Hematopoietic multipotent progenitor cell treated with erythropoietin and hydrocortisone succinate and interleukin-3 and kit ligand, for 17 days (in vitro differentiated cells): ENCODE measurements at regions not wholly inside any gene's neighbourhood (a gene's known extent, or its start where the extent isn't known, plus 50 kb on each side); places are given as distances from the start of the nearest gene placed in this dataset.
"Not testable (repeated sequence)": the region's sequence is repeated elsewhere in the genome, so short reads cannot be mapped to it uniquely, and the experiment has no call there.

Experiments used
- DNase-seq: peaks from one replicate; pipeline ENCODE4 v3.0.0-alpha.2; 2015; ENCODE audit warnings: low spot score

DNA sequence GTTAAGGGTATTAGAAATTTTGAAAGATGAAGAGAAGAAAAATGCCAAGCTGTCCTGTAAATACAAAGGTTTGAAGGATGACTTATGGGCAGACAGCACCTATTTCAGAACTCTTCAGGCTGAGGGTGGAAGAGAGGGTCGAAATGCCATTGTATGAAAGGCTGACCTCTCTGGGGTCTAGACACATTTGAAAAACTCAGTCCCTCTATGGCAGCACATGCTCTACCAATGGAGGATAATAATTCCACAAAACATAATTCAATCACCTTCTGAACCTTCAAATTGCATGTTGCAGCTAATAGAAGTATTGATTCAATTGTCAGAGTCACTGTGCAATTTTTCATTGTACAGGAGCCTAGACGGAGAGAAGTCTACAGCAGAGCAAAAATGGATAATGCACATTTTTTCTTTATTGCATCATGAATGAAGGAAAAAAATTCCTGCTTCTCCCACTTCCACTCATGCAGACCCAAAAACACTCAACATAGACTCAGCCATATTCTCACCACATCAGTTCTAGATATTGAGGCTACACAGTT, 569.1 kb downstream of the TBL1XR1 start:
- DNase-seq, result no peak

DNA sequence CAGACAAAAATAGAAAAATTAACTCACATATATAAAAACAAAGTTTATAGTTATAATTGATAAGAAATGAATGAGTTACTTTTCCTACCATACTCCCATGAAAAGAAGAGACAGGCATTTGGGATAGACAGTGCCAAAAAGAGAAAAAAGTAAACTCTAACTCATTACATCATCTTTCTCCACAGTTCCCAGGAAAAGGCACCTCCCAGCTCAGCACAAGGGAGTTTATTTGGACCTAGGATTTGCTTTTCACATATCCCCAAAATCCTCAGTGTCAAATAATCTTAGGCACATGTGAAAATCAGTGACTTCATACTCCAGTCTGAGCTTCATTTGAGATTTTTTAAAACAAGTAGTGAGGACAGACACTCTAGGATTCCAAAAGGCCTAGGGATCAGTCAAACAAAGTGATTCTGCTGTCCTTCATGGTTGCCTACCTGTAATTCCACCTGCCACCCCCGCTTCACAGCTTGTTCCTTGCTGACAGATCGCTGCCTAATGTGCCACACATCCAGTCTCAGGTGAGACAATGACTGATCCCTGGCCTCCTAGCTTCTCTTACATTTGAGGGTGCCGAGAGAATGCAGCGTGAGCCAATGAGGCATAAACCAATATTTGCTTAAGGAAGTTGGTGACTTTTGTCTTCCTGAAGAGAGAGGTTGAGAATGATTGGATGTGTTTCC, 573.7 kb downstream of the TBL1XR1 start:
- no peak for DNase-seq

DNA sequence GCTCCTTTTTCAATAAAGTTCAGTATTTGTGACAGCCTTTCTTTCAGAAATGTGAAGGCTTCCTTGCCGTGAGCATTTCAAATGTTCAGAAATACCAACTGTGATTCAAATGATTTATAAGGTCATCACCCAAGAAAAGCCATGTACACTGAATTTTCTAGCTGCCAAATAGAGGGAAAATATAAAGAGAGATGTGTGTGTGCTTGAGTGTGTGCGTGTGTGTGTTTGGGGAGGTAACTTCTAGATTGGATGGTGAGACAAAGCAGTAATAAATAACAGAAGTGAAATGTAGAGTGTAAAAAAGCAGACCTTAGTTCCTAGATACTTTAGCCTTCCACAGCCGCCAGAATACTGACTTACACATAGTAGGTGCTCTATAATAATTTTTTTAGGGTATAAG, 577.4 kb downstream of the TBL1XR1 start:
- DNase-seq, result no peak

DNA sequence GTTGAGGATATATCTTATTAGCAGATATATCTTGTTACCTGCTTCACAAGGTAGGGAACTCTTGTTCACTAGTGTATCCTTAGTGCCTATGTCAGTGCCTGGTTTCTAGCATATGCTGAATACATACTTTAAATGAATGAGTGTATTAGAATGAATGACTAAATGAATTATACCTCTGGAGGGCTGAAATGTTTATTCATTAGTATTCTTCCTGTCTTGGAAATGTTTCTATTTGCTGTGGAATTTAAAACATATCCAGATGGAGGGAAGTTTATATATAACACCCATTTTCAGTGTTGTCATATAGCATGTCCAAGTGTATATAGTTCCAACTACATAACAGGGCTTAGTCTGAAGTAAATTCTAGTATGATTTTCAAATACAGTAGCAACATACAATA, 581.5 kb downstream of the TBL1XR1 start:
- no peak for DNase-seq

DNA sequence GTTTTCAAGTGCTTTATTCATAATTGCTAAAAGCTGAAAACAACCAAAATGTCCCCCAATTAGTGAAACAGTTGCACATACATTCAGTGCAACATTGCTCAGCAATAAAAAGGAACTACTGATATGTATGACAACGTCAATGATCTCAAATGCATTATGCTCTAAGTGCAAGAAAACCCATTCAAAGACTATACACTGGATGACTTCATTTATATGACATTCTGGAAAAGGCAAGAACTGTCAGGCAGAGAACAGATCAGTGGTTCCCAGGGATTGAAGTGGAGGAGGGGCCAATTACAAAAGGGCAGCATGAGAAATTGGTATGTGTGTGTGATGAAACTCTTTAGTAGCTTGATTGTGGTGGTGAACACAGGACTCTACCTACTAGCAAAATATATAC, 585.6 kb downstream of the TBL1XR1 start:
- no peak for DNase-seq

DNA sequence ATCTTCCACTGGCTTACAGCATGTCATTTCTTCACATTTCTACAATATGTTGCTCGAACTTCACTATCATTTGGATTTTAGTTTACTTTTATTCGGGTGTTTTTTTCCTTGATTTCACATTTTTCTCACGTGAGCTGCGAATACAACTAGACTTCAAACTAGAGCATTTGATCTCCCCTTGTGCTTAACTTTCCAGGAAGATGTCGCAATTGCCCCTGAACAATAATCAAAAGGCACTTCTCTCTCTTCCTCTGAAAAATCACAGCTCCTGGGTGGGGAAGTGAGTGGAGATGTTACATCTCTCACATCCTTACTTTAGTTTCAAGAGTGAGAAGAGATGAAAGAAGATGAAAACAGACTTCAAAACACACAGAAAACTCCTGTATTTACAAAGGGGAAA, 587.9 kb downstream of the TBL1XR1 start:
- DNase-seq, result no peak

DNA sequence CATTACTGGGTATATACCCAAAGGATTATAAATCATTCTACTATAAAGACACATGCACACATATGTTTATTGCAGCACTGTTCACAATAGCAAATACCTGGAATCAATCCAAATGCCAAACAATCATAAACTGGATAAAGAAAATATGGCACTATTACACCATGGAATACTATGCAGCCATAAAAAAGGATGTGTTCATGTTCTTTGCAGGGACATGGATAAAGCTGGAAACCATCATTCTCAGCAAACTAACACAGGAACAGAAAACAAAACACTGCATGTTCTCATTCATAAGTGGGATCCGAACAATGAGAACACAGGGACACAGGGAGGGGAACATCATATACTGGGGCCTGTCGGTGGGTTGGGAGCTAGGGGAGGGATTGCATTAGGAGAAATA, 591.7 kb downstream of the TBL1XR1 start:
- not testable (repeated sequence) for DNase-seq

DNA sequence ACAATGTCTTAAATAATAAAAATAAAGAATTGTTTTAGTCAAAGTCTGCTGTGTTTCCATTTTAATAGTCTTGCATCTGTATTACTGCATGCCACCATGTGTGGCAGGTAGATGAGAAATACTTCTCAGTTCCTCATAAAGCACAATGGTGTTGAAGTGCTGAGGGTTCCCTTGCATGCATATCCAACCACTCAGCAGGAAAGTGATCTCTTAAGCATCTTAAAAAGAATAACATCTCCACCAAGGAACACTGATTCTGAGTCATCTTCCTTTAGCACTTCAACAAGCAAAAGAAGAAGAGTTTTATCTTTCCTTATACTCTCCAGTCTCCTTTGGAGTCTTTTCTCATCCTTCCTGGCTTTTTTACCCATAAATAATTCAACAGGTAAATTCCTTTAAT, 602.0 kb downstream of the TBL1XR1 start:
- DNase-seq, result no peak

DNA sequence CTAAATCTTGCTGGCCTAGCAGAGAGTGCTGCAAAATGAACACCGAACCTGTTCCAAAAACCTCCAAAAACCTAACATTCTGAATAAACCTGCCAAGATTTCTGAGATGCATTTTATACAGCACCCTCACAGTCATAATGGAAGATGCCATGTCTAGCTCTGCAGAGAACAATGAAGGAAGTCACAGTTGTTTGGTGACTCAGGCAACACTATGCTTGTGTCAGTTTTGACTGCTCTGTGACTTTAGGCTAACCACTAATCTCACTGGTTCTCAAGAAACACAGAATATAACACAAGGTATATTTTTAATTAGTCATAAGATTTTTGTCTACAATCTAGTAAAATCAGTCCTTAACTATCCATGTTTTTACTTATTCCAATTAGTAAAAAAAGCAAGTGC, 606.6 kb downstream of the TBL1XR1 start:
- no peak for DNase-seq

DNA sequence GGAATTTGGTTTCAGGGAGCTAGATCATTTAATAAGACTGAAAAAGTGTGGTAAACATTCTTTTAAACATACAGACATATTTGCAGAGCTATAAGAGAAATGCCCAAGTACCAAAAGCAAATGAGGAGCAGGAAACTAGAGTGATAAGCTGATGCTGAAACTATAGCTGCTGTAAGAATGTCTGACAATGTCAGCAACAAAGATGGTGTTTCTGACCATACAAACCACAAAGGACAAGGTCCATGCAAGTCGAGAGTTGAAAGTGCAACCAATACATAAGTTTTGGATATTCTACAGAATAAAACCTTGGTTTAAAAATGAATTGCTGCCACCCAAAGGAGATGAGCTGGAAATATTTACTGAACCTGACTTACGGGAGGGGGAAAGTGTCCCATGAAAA, 610.2 kb downstream of the TBL1XR1 start:
- DNase-seq, result no peak

DNA sequence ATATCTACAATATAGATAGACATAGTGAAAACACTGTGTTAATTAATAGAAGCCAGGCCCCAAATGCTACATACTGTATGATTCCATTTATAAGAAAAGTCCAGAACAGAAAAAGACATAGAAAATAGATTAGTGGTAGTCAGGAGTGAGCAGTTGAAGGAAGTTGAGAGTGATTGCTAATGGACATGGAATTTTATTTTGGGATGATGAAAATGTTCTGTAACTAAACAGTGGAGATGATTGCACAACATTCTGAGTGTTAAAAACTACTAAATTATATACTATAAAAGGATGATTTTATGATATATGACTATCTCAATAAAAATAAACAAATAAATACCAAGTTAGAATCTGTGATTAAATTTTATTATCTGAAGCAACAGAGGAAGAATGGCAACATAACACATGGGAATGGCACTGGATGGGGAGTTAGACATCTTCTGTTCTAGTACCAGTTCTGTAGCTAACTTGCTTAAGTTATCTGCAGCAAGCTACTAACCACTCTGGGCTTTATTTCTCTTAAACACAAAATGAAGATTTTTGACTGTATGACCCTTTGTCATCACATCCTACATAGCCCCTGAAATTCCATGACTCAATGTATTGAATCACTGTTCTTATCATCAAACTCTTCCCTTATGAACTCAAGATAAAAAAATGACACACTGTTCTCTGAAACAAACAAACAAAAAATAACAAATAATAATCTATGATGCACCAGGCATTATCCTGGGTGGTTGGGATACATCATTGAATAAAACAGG, 612.7 kb downstream of the TBL1XR1 start:
- no peak for DNase-seq

DNA sequence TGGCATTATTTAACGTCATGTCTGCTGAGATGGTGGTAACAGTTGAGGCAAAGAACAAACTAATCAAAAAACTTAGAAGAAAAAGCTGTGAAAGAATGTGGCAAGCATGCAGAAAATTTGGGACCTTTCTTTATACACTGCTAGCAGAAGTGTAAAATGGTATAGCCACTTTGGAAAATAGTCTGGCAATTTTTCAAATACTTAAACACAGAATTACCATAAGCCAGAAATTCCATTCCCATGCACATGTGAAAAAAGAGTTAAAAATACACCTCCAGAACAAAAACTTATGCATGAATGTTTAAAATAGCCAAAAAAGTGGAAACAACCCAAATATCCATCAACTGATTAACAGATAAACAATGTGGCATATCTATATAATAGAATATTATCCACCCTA, 613.3 kb downstream of the TBL1XR1 start:
- no peak for DNase-seq

DNA sequence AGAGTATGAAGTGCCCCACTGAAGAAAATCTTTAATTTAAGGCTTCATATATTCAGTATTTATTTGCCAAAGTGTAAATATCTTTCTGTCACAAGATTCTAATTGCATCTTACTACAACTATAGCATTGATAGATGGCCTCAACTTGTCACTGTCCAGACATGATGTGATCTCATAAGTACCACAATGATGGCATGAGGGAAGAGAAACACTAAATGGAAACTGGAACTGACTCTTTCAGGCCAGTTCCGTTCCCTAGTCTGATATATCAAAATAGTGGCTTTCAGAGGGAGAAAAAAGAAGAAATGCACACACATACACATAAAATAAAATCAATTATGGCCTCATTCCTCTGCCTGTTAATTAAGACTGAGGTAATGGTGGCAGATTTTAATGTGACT, 615.7 kb downstream of the TBL1XR1 start:
- DNase-seq, result no peak

DNA sequence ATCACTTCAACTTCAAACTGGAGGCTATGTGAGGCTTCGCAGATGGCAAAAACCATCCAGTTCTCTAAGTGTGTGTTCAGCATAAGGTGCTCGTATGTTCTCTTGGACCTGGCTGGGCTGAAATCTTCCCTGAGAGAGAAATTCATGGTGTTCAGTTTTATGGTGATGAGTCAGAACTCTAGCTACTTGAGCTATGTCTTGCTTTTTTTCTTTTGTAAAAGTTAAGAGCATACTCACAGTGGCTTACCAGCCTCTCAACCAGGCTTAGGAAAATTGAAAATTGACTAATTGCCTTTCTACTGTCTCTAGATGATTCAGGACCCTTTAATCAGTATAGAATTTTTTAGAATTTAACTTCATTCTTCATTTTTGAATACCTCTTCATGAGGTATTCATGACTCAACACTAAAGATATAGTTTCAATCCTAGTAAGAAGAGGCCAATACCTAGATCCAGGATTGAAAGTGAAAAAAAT, 617.5 kb downstream of the TBL1XR1 start:
- DNase-seq, result no peak

DNA sequence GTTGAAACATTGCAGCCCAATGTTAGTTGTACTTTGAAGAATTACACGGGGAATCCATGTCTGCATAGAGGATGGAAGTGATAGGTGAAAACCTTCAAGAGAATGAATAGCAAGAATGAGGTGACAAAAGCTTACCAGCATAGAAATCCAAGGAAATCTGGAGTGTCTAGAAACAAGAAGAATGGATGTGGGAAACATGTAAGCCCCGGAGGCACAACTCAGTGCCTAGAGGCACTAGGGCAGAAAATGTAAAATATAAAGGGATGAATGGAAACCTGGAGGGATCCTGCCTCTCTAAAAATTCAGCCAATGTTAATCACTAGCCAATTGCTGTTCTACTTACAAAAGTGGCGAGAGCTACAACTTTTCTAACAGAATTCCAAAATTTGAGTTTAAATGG, 619.0 kb downstream of the TBL1XR1 start:
- DNase-seq, result no peak

DNA sequence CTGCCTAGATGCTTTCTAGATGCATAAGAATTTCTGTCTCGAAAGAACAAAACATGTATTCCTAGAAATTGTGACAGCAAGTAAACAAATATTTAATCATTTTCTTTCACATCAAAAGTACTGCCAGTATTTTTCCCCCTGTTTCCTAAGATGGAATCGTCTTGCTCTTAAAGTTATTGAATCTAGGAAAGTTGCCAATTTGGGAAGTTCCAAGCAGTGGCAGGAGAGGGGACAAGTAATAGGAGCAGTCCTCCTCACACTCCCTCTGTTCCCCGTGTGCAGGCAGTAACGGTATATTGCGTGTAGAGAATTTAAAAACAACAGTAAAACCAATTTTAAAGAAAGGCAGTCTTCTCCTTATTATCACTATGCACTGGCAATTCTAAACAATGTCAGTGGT, 619.8 kb downstream of the TBL1XR1 start:
- DNase-seq, result no peak

DNA sequence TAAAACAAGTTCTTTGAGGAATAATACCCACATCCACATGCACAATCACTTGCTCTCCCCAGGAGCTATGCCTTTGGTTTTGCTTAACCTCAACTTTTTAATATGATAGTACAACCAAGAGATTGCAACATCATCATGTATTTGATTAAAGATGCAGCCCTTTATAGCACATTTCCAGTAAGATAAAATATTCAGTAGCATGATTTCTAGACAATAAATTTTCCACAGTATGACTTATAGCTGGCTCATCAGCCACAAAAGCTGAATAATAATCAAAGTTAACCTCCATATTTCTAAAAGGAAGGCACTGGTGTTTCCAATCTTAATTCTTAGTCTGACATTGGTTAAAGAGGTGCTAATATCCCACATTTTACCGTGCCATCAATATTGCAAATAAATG, 622.5 kb downstream of the TBL1XR1 start:
- DNase-seq, result no peak

DNA sequence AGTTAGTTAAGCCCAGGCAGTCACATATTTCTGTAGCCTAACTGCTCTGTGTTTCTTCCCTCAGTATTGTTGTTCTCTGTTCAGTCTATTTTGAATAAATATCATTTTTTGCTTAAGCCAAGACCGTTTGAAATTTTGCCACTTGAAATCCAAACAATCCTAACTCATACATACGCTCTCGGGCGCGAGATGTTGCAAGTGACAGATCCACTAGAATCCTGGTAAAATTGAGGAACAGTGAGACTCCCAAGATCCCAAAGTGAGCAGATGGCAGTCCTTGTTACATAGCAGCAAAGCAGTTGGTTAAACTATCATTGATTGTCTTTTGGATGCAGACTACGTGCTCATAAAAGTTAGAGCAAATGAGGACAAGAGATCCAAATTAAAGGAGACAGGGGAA, 625.4 kb downstream of the TBL1XR1 start:
- no peak for DNase-seq

DNA sequence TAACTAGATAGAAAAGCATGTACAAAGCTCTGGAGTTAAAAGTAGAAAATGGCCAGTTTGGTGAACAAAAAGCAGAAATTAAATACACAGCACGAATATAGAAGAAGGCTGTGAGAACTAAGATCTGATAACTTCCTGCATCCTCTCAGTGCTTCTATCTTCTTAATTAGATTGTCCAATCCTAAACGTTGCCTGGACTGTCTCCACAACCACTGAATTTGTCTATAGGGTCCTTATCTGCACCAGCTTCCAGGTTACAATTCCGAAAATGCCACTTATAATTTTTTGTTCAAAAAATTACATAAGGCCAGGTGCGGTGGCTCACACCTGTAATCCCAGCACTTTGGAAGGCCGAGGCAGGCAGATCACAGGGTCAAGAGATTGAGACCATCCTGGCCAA, 626.3 kb downstream of the TBL1XR1 start:
- no peak for DNase-seq

DNA sequence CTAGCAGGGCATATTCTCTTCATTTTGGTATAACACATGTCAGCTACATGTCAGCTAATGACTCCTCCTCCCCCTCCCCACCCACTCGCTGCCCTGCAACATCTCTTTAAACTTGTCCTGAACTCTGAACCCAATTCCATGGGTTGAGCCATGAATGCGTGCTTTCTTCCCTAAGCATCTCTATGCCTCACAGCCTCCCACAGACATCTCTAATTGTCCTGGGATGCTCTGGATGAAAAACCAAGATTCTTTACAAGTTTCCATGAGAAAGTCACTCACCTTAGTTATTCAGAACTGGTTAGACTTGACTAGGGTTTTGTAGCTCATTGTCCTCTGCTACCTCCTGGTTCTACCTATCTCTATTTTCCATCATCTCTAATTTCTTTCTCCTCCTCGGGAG, 629.1 kb downstream of the TBL1XR1 start:
- no peak for DNase-seq

DNA sequence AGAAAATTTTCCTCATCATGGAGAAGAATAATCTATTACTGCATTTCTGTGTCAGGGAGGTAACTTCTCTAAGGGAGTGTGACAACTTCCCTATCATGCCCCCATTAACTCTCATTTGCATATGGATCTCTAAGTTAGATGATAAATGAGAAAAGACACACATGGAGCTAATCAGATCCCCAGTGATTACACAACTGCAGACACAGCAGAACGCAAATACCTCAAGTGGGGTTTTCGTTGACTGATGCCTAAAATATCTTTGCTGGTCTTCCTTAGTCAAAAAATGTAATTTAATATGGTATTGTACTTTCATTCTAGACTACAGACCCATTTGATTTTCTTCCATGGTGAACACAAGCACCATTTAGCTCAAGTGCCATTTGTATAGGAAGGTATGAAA, 630.5 kb downstream of the TBL1XR1 start:
- no peak for DNase-seq

DNA sequence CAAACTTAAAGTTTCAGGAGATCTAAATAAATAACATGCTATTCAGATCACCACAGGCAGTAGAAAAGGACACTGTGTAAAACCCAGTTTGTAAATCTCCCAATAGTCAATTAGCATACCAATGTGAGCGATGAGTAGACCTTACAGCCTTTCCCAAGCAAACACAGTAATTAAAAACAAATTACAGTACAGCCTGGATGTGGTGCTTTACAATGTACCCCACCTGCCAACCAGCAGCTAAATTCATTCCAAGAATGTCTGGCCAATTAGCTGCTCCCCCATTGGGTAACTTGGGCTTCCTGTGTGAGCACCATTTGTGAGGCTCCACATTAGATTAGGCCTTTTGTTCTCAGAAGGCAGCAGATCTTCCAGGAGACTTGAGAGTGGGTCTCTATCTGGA, 635.0 kb downstream of the TBL1XR1 start:
- no peak for DNase-seq

DNA sequence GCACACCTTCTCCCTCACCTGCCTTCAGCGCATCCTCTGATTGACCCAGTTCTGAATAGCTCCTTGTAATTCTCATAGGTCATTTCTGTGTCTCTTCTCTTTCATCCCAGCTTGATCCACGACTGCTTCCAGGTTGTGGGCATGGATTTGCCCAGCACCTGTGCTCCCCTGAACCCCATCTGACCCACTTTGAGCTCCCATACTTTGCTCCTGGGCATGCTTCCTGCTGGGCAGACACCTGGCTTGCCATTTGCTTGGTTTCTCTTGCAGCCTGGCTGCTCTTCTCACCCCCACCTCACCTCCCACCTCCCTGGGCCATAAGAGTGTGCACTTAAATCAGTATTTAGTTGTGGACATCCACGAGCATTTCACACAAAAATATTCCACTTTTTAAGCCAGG, 635.5 kb downstream of the TBL1XR1 start:
- DNase-seq, result no peak
